ENCODE measurements at regions not wholly inside any gene's neighbourhood (a gene's known extent, or its start where the extent isn't known, plus 50 kb on each side); places are given as distances from the start of the nearest gene placed in this dataset.

DNA sequence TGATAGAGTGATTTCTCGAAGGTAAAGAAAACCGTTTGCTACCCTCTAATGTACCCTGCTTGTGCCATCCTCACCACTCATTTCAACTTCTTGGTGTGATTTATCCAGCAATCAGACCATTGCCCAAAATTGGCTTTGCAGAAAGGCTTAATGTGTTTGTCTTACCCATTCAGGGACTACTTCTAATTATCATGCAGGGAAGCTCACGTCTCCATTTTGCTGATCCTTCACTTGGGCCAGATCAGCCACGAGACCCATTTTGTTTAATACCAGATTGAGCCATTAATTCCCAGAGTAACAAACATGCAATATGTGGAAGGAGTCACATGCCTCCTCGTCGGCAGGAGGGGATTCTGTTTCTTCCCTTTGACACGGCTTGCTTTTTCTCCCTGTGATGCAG, 51.1 kb upstream of the CRY1 start:
- Histone ChIP-seq H3K9me3 (no peaks in the 10 kb centered on the region), H3K4me3 (no peak overlapping the region), H3K36me3 (no peaks in the 10 kb centered on the region), H3K27me3 (no peaks in the 10 kb centered on the region)
- DNase-seq, result no peak

DNA sequence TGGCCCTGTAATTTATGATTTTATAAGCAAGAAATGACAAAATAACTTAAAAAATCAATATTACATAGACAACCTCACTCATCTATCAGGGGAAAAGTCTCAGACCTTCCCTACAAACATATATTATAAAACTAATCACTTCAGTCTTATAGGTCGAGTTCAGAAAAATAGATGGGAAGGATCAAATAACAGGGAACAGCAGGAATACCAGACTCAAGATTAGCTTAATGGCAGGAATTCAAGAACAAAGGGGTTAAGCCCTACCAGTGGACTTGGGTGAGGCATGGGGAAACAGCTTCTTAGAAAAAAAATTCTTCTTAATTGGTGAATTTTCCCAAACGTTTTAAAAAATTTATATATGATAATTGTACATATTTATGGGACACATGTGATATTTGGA, 51.6 kb upstream of the CRY1 start:
- DNase-seq, result no peak
- Histone ChIP-seq H3K36me3 (no peaks in the 10 kb centered on the region), H3K27me3 (no peaks in the 10 kb centered on the region), H3K4me3 (no peak overlapping the region), H3K9me3 (no peaks in the 10 kb centered on the region)

DNA sequence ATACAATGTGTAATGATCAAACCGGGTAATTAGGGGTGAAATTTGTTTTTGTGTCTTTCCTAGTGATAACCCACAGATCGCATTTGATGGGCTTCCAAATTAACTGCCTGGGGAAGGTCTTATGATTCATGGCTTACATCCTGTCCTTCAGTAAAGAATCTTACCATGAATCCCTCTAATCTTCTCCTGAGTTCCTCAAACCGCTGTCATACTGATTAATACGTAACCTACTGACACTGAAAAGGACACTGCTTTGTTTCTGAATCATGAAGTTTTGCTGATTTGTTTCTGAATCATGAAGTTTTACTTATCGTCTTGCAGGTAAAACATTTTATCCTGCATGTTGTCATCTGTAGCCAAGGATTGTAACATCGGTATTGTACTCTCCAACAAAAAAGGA, 52.0 kb upstream of the CRY1 start:
- Histone ChIP-seq H3K36me3 (no peaks in the 10 kb centered on the region), H3K4me3 (no peak overlapping the region), H3K27me3 (no peaks in the 10 kb centered on the region), H3K9me3 (no peaks in the 10 kb centered on the region)
- no peak for DNase-seq

DNA sequence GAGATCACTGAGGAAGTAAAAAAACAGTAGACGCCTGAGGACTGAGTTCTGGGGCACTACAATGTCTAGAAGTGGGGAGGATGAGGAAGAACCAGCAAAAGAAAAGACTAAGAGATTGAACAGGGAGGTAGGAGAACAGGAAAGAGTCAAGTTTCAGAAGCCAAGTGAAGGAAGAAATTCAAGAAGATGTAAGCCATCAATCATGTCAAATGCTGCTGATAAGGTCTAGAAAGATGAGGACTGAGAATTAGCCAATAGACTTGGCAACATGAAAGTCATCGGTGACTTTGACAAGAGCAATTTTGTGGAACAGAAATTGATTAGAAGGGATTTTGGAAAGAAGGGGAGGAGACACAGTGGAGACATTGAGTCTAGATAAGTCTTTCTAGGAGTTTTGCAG, 54.8 kb upstream of the CRY1 start:
- DNase-seq, result no peak
- Histone ChIP-seq H3K36me3 (no peaks in the 10 kb centered on the region), H3K27me3 (no peaks in the 10 kb centered on the region), H3K4me3 (no peak overlapping the region), H3K9me3 (no peaks in the 10 kb centered on the region)

DNA sequence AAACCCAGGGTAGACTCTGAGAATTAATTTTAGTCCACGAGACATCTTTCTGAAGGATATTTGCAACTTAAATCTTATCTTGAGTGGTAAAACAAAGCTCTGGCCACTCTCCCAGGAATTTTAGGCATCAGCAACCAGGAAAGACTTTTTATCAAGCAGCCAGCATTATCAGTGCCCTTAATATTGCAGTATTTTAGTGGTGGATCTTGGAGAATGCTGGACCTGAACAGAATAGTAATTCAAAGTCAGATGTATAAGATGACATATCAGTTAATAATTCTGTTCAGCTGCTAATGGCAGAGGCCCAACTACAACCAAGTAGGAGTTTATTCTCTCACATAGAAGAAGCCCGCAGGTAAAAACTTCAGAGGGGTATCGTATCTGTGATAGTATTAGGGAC, 59.0 kb upstream of the CRY1 start:
- no peak overlapping the region for H3K4me3 ChIP-seq
- no peaks in the 10 kb centered on the region for H3K27me3 ChIP-seq
- no peaks in the 10 kb centered on the region for H3K36me3 ChIP-seq
- DNase-seq, result no peak
- H3K9me3 ChIP-seq, result no peaks in the 10 kb centered on the region

DNA sequence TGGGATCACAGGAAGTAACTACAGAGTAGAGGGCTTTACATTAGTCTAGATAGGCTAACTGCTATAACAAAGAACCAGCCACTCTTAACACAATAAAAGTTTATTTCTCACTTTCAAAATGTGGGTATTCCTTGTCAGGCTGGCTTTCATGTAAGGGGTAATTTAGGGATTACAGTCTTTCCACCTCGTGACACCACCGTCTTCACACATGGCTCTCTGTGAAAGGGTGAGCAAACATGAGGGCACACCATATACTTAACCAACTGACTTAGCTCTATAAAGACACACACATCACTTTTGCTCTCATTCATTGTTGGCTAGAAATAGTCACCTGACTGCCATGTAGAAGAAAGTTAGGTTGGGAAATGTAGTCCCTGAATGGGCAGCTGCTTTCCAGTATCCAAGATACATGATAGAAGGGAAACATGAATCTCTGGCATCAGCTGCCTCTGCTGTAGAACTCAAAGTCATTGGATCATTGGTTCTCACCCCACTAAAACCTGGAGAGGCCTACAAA, 66.1 kb upstream of the CRY1 start:
- H3K36me3 ChIP-seq, result no peaks in the 10 kb centered on the region
- H3K27me3 ChIP-seq, result peaks cover 3% of the 10 kb centered on the region
- H3K9me3 ChIP-seq, result no peaks in the 10 kb centered on the region
- H3K4me3 ChIP-seq, result no peak overlapping the region
- no peak for DNase-seq

DNA sequence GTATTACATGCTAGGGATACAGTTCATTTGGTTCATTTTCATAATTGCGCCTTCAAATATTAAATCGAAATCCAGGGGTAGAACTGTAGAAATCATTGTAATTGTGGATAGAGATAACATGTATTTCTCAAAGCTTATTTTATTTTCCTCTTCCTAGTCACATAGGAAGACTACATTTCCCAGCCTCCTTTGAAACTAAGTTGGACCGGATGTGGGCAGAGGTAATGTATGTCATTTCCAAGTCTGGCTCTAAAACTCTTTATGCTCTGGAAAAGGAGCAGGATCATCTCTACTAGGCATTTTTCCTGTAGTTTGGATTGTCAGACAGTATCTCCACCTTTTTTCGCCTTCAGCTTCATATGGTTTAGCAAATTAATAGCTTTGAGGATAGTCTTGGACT, 70.1 kb upstream of the CRY1 start:
- Histone ChIP-seq H3K36me3 (no peaks in the 10 kb centered on the region), H3K27me3 (peaks cover 3% of the 10 kb centered on the region), H3K9me3 (no peaks in the 10 kb centered on the region), H3K4me3 (no peak overlapping the region)
- no peak for DNase-seq

DNA sequence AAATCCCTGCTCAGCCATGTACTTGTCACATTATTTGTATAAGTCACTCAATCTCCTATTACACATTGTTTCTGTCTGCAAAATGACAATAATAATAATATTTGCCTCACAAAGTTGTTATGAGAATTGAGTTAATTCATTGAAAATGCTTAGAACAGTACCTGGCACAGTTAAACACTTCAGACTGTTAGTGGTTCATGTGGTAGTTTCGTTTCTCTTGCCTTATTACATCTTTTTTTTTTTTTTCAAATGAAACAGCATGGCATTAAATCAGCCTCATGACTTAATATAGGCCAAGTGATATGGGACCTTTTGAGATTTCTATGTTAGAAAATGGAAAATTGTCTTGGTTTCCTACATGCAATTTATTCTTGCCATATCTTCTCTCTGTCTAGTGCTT, 71.0 kb upstream of the CRY1 start:
- H3K36me3 ChIP-seq, result no peaks in the 10 kb centered on the region

DNA sequence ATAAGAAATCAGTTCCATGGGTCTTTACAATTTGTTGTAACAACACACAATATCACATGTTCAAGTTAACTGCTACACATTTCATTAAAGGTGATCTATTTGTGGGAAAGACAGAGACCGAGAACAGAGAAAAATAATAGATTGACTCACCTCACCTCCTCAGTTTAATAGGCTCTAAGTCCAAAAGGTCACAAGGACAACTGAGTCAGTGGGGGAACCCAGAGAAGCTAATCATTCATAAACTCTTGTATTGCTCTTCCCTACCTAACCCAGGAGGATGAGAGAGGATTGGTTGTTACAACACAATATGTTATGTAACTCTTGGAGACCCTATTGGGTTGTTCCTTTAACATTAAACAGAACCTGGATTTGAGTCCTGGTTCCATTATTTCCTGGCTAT, 72.2 kb upstream of the CRY1 start:
- no peaks in the 10 kb centered on the region for H3K36me3 ChIP-seq
- no peaks in the 10 kb centered on the region for H3K9me3 ChIP-seq
- no peaks in the 10 kb centered on the region; the same call in 1 of the 2 replicates for H3K27me3 ChIP-seq
- no peak for DNase-seq
- H3K4me3 ChIP-seq, result no peak overlapping the region

More for the DNA sequence above, 71.0 kb upstream of the CRY1 start:
- Histone ChIP-seq H3K4me3 (no peak overlapping the region), H3K27me3 (peaks cover 3% of the 10 kb centered on the region), H3K9me3 (no peaks in the 10 kb centered on the region)
- no peak for DNase-seq

DNA sequence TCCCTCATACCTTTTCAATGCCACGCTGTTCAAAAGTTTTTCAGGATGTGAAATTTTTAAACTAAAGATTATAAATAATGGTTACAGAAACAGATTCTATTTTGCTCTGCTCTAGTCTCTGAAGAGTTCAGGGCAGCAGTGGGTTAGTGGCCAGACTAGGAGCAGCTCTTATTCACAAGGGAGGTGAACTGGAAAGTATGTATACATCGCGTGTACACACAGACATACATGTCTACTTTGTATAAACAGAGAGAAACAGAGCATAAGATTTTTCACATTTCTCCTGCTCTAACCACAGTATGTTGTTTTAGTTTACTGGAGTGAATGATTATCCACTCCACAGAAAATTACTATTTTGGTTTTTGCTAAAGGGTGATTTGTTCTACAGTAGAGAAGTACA, 74.4 kb upstream of the CRY1 start:
- no peak overlapping the region for H3K4me3 ChIP-seq
- H3K36me3 ChIP-seq, result no peaks in the 10 kb centered on the region
- no peaks in the 10 kb centered on the region for H3K9me3 ChIP-seq
- DNase-seq, result no peak
- H3K27me3 ChIP-seq, result peaks cover 4% of the 10 kb centered on the region

DNA sequence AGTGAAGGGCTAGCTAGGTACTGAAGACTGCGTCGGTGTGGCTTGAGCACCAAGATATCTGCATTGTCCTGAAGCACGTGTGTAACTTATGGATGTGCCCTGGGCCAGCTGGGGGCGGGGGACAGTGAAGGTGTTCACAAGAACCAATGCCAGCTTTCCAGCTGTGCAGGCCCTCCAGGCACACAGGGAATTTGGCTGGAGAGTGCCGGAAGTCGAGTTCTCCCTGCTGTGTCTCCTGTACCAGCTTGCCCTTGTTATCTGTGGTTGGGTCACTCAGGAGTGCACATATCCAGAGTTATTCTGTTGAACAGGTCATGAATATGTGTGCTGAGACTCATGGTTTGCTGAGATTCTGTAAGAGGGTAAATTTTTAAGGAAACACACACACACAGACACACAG, 75.9 kb upstream of the CRY1 start:
- DNase-seq, result no peak
- Histone ChIP-seq H3K27me3 (peaks cover 4% of the 10 kb centered on the region), H3K9me3 (no peaks in the 10 kb centered on the region), H3K36me3 (no peaks in the 10 kb centered on the region), H3K4me3 (no peak overlapping the region)

DNA sequence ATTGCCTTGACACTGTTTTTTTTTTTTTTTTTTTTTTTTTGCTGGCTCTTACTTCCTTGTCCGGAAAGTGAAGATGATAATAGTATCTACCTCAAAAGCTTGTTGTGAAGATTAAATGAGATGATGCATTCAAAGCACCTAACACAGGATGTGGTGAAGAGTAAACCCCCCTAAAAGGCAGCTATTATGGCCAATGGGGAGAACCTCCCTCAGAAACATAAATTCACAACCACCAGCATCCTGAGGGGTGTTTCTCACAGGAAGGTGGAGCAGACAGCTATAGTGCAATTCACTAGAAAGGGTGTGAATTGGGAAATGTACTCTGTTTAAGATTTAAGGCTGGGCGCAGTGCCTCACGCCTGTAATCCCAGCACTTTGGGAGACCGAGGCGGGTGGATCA, 85.4 kb upstream of the CRY1 start:
- no peaks in the 10 kb centered on the region for H3K9me3 ChIP-seq
- H3K4me3 ChIP-seq, result no peak overlapping the region
- 0 out of 2 replicates have a peak, but pooled peaks cover 2% of the 10 kb centered on the region for H3K27me3 ChIP-seq
- no peak for DNase-seq
- H3K36me3 ChIP-seq, result no peaks in the 10 kb centered on the region

DNA sequence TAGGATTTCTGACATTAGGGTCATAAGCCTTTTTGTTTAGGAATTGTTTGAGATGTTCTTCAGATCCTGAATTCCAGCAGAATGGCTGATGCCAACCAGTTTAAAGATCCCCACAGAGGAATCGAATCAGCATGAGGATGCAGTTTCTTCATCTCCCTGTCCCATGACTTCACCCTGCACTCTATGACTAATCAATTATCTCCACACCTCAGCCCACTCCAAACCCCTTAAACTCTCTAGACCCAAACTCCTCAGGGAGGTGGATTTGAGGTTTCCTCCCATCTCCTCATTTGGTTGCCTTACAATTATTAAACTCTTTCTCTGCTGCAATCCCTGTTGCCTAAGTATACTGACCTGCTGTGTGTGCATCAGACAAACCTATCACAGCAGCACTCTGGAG, 86.5 kb upstream of the CRY1 start:
- no peak for DNase-seq
- Histone ChIP-seq H3K9me3 (no peaks in the 10 kb centered on the region), H3K4me3 (no peak overlapping the region)

DNA sequence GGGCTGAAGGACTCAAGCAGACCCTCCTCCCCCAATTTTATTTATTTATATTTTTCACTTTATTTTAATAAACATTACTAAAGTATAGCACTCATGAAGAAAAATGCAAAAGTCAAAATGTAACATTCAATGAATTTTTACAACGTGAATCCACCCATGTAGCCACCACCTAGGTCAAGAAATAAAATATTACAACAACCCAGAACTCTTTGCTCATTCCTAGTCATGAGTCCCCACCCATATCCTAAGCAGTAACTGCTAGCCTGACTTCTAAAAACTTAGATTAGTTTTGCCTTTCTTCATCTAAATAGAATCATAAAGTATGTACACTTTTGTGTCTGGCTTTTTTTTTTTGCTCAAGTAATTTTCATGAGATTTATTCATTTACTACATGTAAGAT, 86.9 kb upstream of the CRY1 start:
- Histone ChIP-seq H3K27me3 (no peaks in the 10 kb centered on the region), H3K9me3 (no peaks in the 10 kb centered on the region), H3K4me3 (no peak overlapping the region), H3K36me3 (no peaks in the 10 kb centered on the region)
- no peak for DNase-seq

More for the DNA sequence above, 86.5 kb upstream of the CRY1 start:
- Histone ChIP-seq H3K36me3 (no peaks in the 10 kb centered on the region), H3K27me3 (no peaks in the 10 kb centered on the region)

DNA sequence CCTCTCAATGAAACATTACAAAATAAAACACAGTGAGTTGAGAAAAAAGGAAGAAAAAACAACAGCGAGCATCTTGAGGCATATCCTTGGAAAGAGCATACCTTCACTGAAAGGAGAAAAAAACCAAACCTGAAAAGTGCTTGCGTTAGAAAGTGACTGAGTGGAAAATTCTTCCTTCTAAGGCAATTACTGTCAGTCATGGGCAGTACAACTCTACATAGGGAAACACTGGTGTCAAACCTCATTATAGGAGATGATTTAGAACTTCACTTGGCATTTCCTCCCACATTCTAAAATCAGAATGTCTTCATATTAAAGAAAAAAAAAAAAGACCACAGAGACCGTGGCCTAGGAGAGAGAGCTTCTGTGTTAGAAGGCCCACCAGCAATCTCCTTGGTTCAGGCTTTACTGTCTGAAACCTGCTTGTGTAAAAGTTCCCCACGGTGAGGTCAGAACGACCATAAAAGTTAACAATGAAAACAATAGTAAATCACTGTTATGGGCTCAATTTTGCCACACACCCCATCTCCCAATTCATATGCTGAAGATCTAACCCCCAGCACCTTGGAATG, 91.1 kb upstream of the CRY1 start:
- no peak for DNase-seq
- no peaks in the 10 kb centered on the region for H3K27me3 ChIP-seq
- 0 out of 2 replicates have a peak, but pooled peaks cover 3% of the 10 kb centered on the region for H3K9me3 ChIP-seq

DNA sequence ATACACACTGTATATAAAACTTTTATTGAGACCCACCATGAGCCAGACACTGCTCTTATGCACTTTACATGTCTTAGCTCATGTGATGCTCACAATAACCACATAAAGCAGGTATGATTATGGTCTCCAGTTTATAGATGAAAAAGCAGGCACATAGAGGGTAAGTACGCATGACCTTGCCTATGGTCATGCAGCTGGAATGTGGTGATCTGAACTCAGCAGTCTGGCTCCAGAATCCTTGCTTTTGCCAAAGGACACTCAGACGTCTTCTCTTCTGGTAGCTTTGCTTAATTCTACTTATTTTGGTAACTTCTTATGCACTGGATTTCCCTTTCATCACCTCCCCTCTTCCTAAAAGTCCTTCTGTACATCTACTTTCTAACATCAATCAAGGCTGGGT, 103.3 kb upstream of the CRY1 start:
- no peaks in the 10 kb centered on the region; the same call in 1 of the 2 replicates for H3K9me3 ChIP-seq
- H3K36me3 ChIP-seq, result no peaks in the 10 kb centered on the region
- no peak overlapping the region for H3K4me3 ChIP-seq
- DNase-seq, result peak; percentile 49
- no peaks in the 10 kb centered on the region for H3K27me3 ChIP-seq

More for the DNA sequence above, 91.1 kb upstream of the CRY1 start:
- Histone ChIP-seq H3K4me3 (no peak overlapping the region), H3K36me3 (no peaks in the 10 kb centered on the region)

DNA sequence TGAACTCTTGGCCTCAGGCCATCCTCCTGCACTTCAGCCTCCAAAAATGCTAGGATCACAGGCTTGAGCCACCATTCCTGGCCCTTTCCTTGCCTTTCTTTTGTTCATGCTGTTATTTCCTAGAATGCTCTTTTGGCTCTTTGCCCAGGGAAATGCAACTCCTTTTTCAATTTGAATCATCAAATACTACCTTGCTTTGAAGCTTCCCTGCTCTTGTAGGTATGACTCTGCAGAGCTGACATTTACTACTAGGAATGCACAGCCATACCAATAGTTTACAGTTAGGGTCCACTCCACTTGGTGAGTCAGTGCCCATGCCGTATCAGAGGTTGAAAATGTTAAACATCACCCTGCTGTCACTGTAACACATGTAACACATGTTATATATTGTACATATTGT, 107.0 kb upstream of the CRY1 start:
- Histone ChIP-seq H3K36me3 (no peaks in the 10 kb centered on the region), H3K4me3 (no peak overlapping the region), H3K27me3 (no peaks in the 10 kb centered on the region), H3K9me3 (no peaks in the 10 kb centered on the region)
- DNase-seq, result peak; percentile 43

DNA sequence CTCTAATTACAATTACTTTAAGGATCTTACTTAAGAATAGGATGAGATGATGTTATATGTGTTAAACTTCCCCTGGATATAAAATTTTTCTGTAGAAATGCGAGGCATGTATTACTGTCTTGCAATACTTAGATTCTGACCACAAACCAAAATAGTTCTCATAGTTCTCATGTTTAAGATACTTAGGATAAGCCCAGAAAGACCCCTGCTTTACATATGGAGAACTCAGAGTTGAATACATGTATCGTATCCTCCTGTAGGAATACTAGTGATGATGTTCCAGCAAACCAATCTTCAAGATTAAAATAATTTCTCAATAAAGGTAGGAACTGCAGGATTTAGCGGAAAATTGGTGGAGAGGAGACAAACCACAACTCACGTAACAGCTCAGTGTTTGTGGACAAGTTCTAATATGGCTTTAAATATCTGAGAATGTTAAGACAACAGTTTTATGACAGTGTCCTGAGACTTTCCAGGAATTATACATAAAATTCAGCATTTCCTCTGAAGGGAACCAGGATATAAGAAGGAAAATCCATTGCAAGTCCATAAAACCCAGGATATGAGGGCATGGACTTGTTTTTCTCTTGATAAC, 114.7 kb upstream of the CRY1 start:
- H3K36me3 ChIP-seq, result no peaks in the 10 kb centered on the region
- H3K4me3 ChIP-seq, result no peak overlapping the region
- no peaks in the 10 kb centered on the region; the same call in 1 of the 2 replicates for H3K27me3 ChIP-seq
- DNase-seq, result no peak
- no peaks in the 10 kb centered on the region for H3K9me3 ChIP-seq
